ENCODE measurements at regions not wholly inside any gene's neighbourhood (a gene's known extent, or its start where the extent isn't known, plus 50 kb on each side); places are given as distances from the start of the nearest gene placed in this dataset.

GRCh38 chr9:18233776-18234445 lies 240.0 kb upstream of the ADAMTSL1 start:
- no TSS peak for BruUV-seq (replicated peaks)
- Histone ChIP-seq H3K14ac (replicated peaks; ENCODE audit: low read depth, low read length) (no peak overlapping the region), H3K9ac (ENCODE audit: low read depth, low read length) (no peak overlapping the region), H4K20me1 (ENCODE audit: insufficient read depth, low read length) (no peaks in the 10 kb centered on the region), H3K23ac (ENCODE audit: low read depth, low read length) (no peak overlapping the region), H3K4me1 (ENCODE audit: control insufficient read depth, insufficient read depth, low read length) (no peaks in the 10 kb centered on the region), H3K56ac (ENCODE audit: extremely low read depth, insufficient read depth, low read length) (no peak overlapping the region), H3K27me3 (ENCODE audit: control insufficient read depth, insufficient read depth, low read length) (peaks cover 12% of the 10 kb centered on the region), H3K79me1 (ENCODE audit: low read depth in 1 of 2, low read length in 2 of 2) (no peaks in the 10 kb centered on the region), H2AFZ (replicated peaks; ENCODE audit: low read length, poor library complexity) (no peak overlapping the region), H2BK120ac (ENCODE audit: low read depth, low read length) (no peak overlapping the region), H3K4me2 (ENCODE audit: low read depth, low read length) (no peak overlapping the region), H4K8ac (ENCODE audit: low read depth in 2 of 2, low read length in 2 of 2) (no peak overlapping the region), H4K5ac (ENCODE audit: low read depth, low read length) (no peak overlapping the region), H3K18ac (ENCODE audit: low read depth, low read length) (no peak overlapping the region), H3K9me3 (ENCODE audit: control insufficient read depth, insufficient read depth, low read length) (no peaks in the 10 kb centered on the region), H3K4ac (ENCODE audit: low read depth, low read length) (no peak overlapping the region), H3K27ac (ENCODE audit: insufficient read depth, low read length) (no peak overlapping the region), H3K4me3 (ENCODE audit: insufficient read depth, low read depth, low read length) (no peak overlapping the region), H2BK5ac (ENCODE audit: low read depth, low read length, poor library complexity, severe bottlenecking) (no peak overlapping the region), H4K91ac (ENCODE audit: insufficient read depth, low read depth, low read length) (no peak overlapping the region), H2AK5ac (ENCODE audit: low read depth, low read length) (no peak overlapping the region), H3K36me3 (ENCODE audit: control insufficient read depth, insufficient read depth, low read length) (no peaks in the 10 kb centered on the region), H2AK9ac (replicated peaks; ENCODE audit: low read depth, low read length, poor library complexity) (no peak overlapping the region), H2BK15ac (ENCODE audit: low read depth, low read length) (no peak overlapping the region), H3K9me1 (ENCODE audit: insufficient read depth, low read length) (peaks cover 3% of the 10 kb centered on the region), H2BK20ac (ENCODE audit: low read depth, low read length) (no peak overlapping the region)
- no peak for TF ChIP-seq CTCF (conservative IDR thresholded peaks at IDR 0.05; ENCODE audit: low read depth, low read length)
- TF ChIP-seq RFX5 (IDR thresholded peaks at IDR 0.05; ENCODE audit: low read depth, low read length) = no peak
- TF ChIP-seq SMC3 (IDR thresholded peaks at IDR 0.05; ENCODE audit: low read depth, low read length) = no peak
- no peak for TF ChIP-seq RAD21 (IDR thresholded peaks at IDR 0.05; ENCODE audit: low read length)
- TF ChIP-seq POLR2A (IDR thresholded peaks at IDR 0.05; ENCODE audit: low read depth, low read length) = no peak
- TF ChIP-seq MXI1 (IDR thresholded peaks at IDR 0.05; ENCODE audit: borderline replicate concordance, low read depth, low read length) = no peak
- TF ChIP-seq RCOR1 (IDR thresholded peaks at IDR 0.05; ENCODE audit: insufficient replicate concordance, low read length) = no peak
- TF ChIP-seq ELK1 (IDR thresholded peaks at IDR 0.05; ENCODE audit: borderline replicate concordance, low read depth, low read length) = no peak
- TF ChIP-seq CHD1 (IDR thresholded peaks at IDR 0.05; ENCODE audit: low read depth, low read length) = no peak
- TF ChIP-seq BHLHE40 (IDR thresholded peaks at IDR 0.05; ENCODE audit: low read depth, low read length) = no peak
- DNase-seq (no peak), ATAC-seq (ENCODE audit: low read depth) (no peak)
- 69% methylated on average over 5 of the region's 6 CpGs; no CpG with 5 or more reads in 1 of the 2 experiments for WGBS, 2 experiments (ENCODE audit: extremely low coverage in 2 of 2, insufficient read length in 1 of 2)
- POLR2A ChIA-PET (ENCODE audit: unreplicated experiment) = no interaction called here
- dilution Hi-C loops (cut with HindIII; ENCODE audit: low sequenced_read_pairs, unreplicated experiment) = no loop called here
- in situ Hi-C loops (cut with MboI; ENCODE audit: low sequenced_read_pairs) = no loop called here
- intact Hi-C loops (cut with micrococcal nuclease) = no loop called here
- CTCF ChIA-PET = no interaction called here
